Lung (tissue), 11 donors: ENCODE measurements at regions not wholly inside any gene's neighbourhood (a gene's known extent, or its start where the extent isn't known, plus 50 kb on each side); places are given as distances from the start of the nearest gene placed in this dataset.
A peak's percentile ranks its signal among the peaks of the same experiment; 100 is the strongest.

ENCODE experiments used
- ATAC-seq: fragments of 200-7000 bp; cut with Tn5 transposase; one replicate; pipeline ENCODE4 v1.9.1; 2020; ENCODE audit warnings: moderate number of reproducible peaks; ENCODE audit not compliant: insufficient read depth, low FRiP score
- DNase-seq, 3 donors: peaks; one replicate each; pipeline ENCODE4 v3.0.0-alpha.2; 2013 to 2017
- H3K27ac ChIP-seq, 2 donors: one replicate each; pipeline ENCODE4 v1.5.1; 2013; ENCODE audit warnings: mild to moderate bottlenecking in 2 of 2, moderate library complexity in 2 of 2, control low read depth in 1 of 2, inconsistent platforms in 1 of 2, low read depth in 1 of 2, low read length in 1 of 2
- H3K27me3 ChIP-seq, 3 donors: one replicate each; pipeline ENCODE4 v1.5.1; 2013; ENCODE audit warnings: low read length in 2 of 3; ENCODE audit not compliant: control insufficient read depth in 3 of 3, insufficient read depth in 3 of 3
- H3K36me3 ChIP-seq, 4 donors: one replicate each; pipeline ENCODE4 v1.5.1; 2013; ENCODE audit warnings: low read length in 4 of 4, mild to moderate bottlenecking in 1 of 4, moderate library complexity in 1 of 4; ENCODE audit not compliant: control insufficient read depth in 4 of 4, insufficient read depth in 4 of 4
- H3K4me1 ChIP-seq, 5 donors: one replicate each; pipeline ENCODE4 v1.5.1; 2013; ENCODE audit warnings: low read length in 5 of 5, mild to moderate bottlenecking in 2 of 5, moderate library complexity in 1 of 5; ENCODE audit not compliant: control insufficient read depth in 5 of 5, insufficient read depth in 5 of 5
- H3K4me3 ChIP-seq: one replicate; pipeline ENCODE4 v1.5.1; 2013; ENCODE audit warnings: mild to moderate bottlenecking, control low read depth, moderate library complexity
- H3K9ac ChIP-seq, 2 donors: one replicate each; pipeline ENCODE4 v1.5.1; 2013; ENCODE audit warnings: low read length in 2 of 2, control low read depth in 1 of 2; ENCODE audit not compliant: insufficient read depth in 1 of 2
- H3K9me3 ChIP-seq, 4 donors: one replicate each; pipeline ENCODE4 v1.5.1; 2013; ENCODE audit warnings: low read length in 3 of 4, mild to moderate bottlenecking in 1 of 4, moderate library complexity in 1 of 4; ENCODE audit not compliant: control insufficient read depth in 4 of 4, insufficient read depth in 3 of 4
- WGBS, 2 donors: extraction: QIAGEN DNeasy Blood & Tissue Kit; methylation state at CpG; one replicate each; pipeline ENCODE4 v1.1.7; 2013; 5-methylcytosine and 5-hydroxymethylcytosine counted together
- TF ChIP-seq, protein P1 (sequence below): IDR thresholded peaks from 2 replicates; pipeline ENCODE4 v1.5.1; 2012; ENCODE audit warnings: mild to moderate bottlenecking; ENCODE audit errors: control extremely low read depth, extremely low read depth
- donor health status: control.
- donor health status: control.
- donor health status: Bipolar disorder and iron deficiency.
- donor health status: healthy.
- donor health status: DM: yes; HTN: yes; CAD: no.

DNA sequence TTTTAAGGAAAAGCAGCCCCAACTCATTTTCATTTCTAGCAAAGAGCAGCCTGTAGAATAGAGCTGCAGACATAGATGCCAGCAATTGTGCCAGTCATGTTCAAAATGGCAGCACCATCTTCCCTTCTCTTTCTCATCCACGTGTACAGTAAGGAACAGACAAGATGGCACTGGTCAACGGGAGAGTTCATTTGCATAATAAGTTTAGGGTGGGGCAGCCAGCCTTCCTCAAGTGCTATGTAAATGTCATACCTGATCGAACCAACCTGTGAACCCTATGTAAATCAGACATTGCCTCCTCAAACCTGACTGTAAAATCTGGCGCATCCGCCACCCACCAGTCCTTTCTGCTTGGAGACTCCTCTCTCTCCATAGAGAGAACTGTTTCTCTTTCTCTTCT, 150.0 kb upstream of the CDH13 start:
- H3K36me3 ChIP-seq, result no peaks in the 10 kb centered on the region
- H3K4me3 ChIP-seq, result no peak overlapping the region
- WGBS, 2 donors, result 76 to 82% methylated on average over 5 of the region's 5 CpGs
- no peak overlapping the region for H3K27ac ChIP-seq
- no peak overlapping the region for H3K9ac ChIP-seq
- DNase-seq (no peak), ATAC-seq (no peak)
- H3K27me3 ChIP-seq, result peaks cover 0 to 42% (median 22%) of the 10 kb centered on the region in 3 donors
- TF ChIP-seq, protein P1, sequence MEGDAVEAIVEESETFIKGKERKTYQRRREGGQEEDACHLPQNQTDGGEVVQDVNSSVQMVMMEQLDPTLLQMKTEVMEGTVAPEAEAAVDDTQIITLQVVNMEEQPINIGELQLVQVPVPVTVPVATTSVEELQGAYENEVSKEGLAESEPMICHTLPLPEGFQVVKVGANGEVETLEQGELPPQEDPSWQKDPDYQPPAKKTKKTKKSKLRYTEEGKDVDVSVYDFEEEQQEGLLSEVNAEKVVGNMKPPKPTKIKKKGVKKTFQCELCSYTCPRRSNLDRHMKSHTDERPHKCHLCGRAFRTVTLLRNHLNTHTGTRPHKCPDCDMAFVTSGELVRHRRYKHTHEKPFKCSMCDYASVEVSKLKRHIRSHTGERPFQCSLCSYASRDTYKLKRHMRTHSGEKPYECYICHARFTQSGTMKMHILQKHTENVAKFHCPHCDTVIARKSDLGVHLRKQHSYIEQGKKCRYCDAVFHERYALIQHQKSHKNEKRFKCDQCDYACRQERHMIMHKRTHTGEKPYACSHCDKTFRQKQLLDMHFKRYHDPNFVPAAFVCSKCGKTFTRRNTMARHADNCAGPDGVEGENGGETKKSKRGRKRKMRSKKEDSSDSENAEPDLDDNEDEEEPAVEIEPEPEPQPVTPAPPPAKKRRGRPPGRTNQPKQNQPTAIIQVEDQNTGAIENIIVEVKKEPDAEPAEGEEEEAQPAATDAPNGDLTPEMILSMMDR, result no peak
- peaks cover 0 to under 1% (median 0%) of the 10 kb centered on the region in 5 donors for H3K4me1 ChIP-seq
- no peaks in the 10 kb centered on the region for H3K9me3 ChIP-seq

DNA sequence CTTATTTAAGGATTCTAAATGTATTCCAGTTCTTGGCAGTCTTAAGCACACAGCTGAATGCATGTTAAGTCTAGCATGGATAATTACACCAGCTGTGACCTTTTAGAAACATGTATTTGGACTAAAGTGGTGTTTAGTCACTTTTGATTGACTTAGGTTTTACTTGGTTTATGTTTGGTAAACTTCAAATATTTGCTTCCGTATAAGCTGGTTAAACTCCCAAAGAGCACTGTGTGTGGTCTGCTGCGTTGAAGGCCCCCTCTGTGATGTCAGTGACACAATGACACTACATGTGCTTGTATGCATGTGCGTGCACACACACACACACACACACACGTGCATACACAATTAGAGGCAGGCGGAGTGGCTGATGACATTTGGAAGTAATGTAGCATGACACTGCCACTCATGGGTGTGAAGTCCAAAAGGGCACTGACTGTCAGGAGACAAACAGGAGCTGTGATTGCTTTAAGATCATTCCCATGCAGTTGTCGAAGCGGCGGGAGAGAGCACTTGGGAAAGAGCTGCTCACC, 156.1 kb upstream of the CDH13 start:
- 64 to 67% methylated on average over 8 of the region's 8 CpGs for WGBS, 2 donors
- no peak overlapping the region for H3K4me3 ChIP-seq
- peaks cover 0 to 20% (median 4%) of the 10 kb centered on the region in 5 donors for H3K4me1 ChIP-seq
- no peaks in the 10 kb centered on the region for H3K36me3 ChIP-seq
- H3K27ac ChIP-seq, result no peak overlapping the region
- no peak for ATAC-seq
- H3K9ac ChIP-seq, result no peak overlapping the region
- H3K27me3 ChIP-seq, result peaks cover 0 to 47% (median 16%) of the 10 kb centered on the region in 3 donors
- no peaks in the 10 kb centered on the region for H3K9me3 ChIP-seq
- TF ChIP-seq, protein P1, result no peak
- peak; percentile 83 to 89 (median 88) for DNase-seq

DNA sequence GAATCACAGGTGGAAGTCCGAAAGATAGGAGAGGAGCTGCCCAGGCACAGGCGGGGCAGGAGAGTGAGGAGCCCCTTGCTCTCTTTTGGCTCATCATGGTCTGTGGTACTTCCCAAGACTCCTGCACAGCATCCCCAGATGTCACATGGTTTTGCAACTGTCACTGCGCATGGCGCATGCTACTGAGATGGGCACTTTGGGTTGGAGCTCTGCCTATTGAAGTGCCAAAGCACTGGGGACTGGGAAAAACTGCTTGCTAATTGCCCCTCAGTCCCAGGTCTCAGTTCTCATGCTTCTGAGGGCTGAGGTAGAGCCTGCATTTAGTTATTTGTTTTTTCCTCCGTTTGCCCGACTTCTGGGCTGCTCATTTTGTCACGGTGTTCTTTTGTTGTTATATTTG, 156.8 kb upstream of the CDH13 start:
- 72 to 79% methylated on average over 7 of the region's 7 CpGs for WGBS, 2 donors
- H3K4me1 ChIP-seq, result peaks cover 0 to 20% (median 4%) of the 10 kb centered on the region in 5 donors
- TF ChIP-seq, protein P1, result no peak
- H3K9me3 ChIP-seq, result no peaks in the 10 kb centered on the region
- ATAC-seq, result no peak
- no peak overlapping the region for H3K9ac ChIP-seq
- no peak overlapping the region for H3K27ac ChIP-seq
- H3K27me3 ChIP-seq, result peaks cover 0 to 46% (median 21%) of the 10 kb centered on the region in 3 donors
- no peak for DNase-seq
- H3K4me3 ChIP-seq, result no peak overlapping the region
- H3K36me3 ChIP-seq, result no peaks in the 10 kb centered on the region

DNA sequence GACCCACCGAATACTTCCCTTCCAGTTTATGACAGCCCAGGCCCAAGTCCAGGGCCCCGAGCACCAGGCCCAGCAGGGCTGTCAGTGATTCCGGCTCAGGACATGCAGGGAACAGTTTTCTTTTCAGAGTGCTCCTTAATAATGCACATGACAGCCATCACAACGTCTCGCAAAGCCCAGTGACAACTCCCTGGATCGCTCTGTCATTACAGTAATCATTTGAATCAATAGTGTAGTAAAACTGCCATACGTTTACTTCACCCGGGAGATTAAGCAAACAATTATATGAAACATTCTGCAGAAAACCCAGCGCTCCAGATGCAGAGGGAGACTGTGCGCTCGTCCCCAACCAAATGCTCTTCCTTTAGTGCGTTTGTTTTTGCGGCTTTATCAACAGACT, 162.6 kb upstream of the CDH13 start:
- TF ChIP-seq, protein P1, result no peak
- Histone ChIP-seq H3K27ac (no peak overlapping the region), H3K36me3 (no peaks in the 10 kb centered on the region), H3K9me3 (no peaks in the 10 kb centered on the region), H3K4me3 (no peak overlapping the region), H3K9ac (no peak overlapping the region), H3K4me1 (no peaks in the 10 kb centered on the region), H3K27me3 (peaks cover 0 to 26% (median 10%) of the 10 kb centered on the region in 3 donors)
- ATAC-seq (no peak), DNase-seq (no peak)
- WGBS, 2 donors, result 79 to 80% methylated on average over 13 of the region's 13 CpGs
